IPS DF 6.9 (cell line): ENCODE measurements at regions not wholly inside any gene's neighbourhood (a gene's known extent, or its start where the extent isn't known, plus 50 kb on each side); places are given as distances from the start of the nearest gene placed in this dataset.

Source experiments
- DNase-seq: peaks from one replicate; pipeline ENCODE4 v3.0.0-alpha.2; 2013; ENCODE audit warnings: low read depth, low spot score
- H3K27ac ChIP-seq: one replicate; pipeline ENCODE4 v1.5.1; 2013; ENCODE audit warnings: low read length, control low read depth
- H3K27me3 ChIP-seq: 2 replicates; pipeline ENCODE4 v1.6.1; 2013; ENCODE audit warnings: mild to moderate bottlenecking, low read length; ENCODE audit not compliant: control insufficient read depth, insufficient read depth
- H3K36me3 ChIP-seq: 2 replicates; pipeline ENCODE4 v1.6.1; 2013; ENCODE audit warnings: low read length; ENCODE audit not compliant: control insufficient read depth, insufficient read depth
- H3K4me1 ChIP-seq: 2 replicates; pipeline ENCODE4 v1.6.1; 2013; ENCODE audit warnings: low read length; ENCODE audit not compliant: control insufficient read depth, insufficient read depth
- H3K4me3 ChIP-seq: 2 replicates; pipeline ENCODE4 v1.5.1; 2013; ENCODE audit warnings: mild to moderate bottlenecking, low read length
- H3K9me3 ChIP-seq: 2 replicates; pipeline ENCODE4 v1.6.1; 2013; ENCODE audit warnings: low read length, inconsistent platforms; ENCODE audit not compliant: control insufficient read depth, insufficient read depth
- WGBS: extraction: QIAGEN DNeasy Blood & Tissue Kit; methylation state at CpG from one replicate; pipeline ENCODE4 v1.1.7; 2013; ENCODE audit warnings: mixed read lengths, missing lambda C conversion rate; ENCODE audit not compliant: insufficient read length, insufficient coverage; 5-methylcytosine and 5-hydroxymethylcytosine counted together

GRCh38 chr3:124091716-124092115 lies 99.8 kb upstream of the ROPN1 start:
- Histone ChIP-seq H3K4me3 (no peak overlapping the region), H3K27me3 (no peaks in the 10 kb centered on the region), H3K9me3 (no peaks in the 10 kb centered on the region), H3K4me1 (no peaks in the 10 kb centered on the region), H3K36me3 (no peaks in the 10 kb centered on the region), H3K27ac (no peak overlapping the region)
- no peak for DNase-seq
- no CpG with 5 or more reads among the region's 1 CpG for WGBS

GRCh38 chr3:124092811-124093210 lies 100.9 kb upstream of the ROPN1 start:
- no peaks in the 10 kb centered on the region for H3K27me3 ChIP-seq
- no peak for DNase-seq
- WGBS, result no CpG with 5 or more reads among the region's 8 CpGs

GRCh38 chr3:124094496-124094895 lies 102.6 kb upstream of the ROPN1 start:
- no peak overlapping the region for H3K4me3 ChIP-seq
- no peak overlapping the region for H3K27ac ChIP-seq
- WGBS, result no CpG with 5 or more reads among the region's 20 CpGs
- H3K27me3 ChIP-seq, result no peaks in the 10 kb centered on the region
- no peak for DNase-seq
- H3K4me1 ChIP-seq, result no peaks in the 10 kb centered on the region
- H3K9me3 ChIP-seq, result no peaks in the 10 kb centered on the region
- H3K36me3 ChIP-seq, result no peaks in the 10 kb centered on the region

More at GRCh38 chr3:124092811-124093210, 100.9 kb upstream of the ROPN1 start:
- Histone ChIP-seq H3K4me1 (no peaks in the 10 kb centered on the region), H3K36me3 (no peaks in the 10 kb centered on the region), H3K9me3 (no peaks in the 10 kb centered on the region), H3K4me3 (no peak overlapping the region), H3K27ac (no peak overlapping the region)

- no peaks in the 10 kb centered on the region for H3K36me3 ChIP-seq
- no peaks in the 10 kb centered on the region for H3K4me1 ChIP-seq
- H3K27ac ChIP-seq, result no peak overlapping the region
- no peaks in the 10 kb centered on the region for H3K27me3 ChIP-seq
- H3K9me3 ChIP-seq, result no peaks in the 10 kb centered on the region
- no CpG with 5 or more reads among the region's 5 CpGs for WGBS
- no peak overlapping the region for H3K4me3 ChIP-seq
- DNase-seq, result no peak
Observed at GRCh38 chr3:124097362-124098131, 105.6 kb upstream of the ROPN1 start.

DNA sequence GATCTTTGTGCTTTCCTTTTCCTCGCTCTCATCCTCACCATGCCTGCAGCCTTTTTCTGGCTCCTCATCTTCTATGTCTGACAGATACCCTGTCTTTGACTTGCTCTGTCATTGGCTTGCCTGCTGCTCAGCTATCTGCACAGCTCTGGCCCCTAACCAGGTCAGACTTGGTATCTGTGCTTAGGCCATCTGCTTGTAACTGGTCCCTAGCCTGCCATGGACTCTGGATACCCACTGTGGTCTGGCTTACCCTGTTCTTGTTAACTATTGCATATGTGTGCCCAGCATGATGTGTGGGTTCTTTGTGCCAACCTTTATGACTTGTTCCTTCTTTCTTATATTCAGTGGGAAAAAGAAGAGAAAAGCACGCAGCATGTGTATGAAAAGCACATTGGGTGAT lies 109.7 kb upstream of the ROPN1 start:
- H3K27ac ChIP-seq, result no peak overlapping the region
- WGBS, result no CpG with 5 or more reads among the region's 2 CpGs

DNA sequence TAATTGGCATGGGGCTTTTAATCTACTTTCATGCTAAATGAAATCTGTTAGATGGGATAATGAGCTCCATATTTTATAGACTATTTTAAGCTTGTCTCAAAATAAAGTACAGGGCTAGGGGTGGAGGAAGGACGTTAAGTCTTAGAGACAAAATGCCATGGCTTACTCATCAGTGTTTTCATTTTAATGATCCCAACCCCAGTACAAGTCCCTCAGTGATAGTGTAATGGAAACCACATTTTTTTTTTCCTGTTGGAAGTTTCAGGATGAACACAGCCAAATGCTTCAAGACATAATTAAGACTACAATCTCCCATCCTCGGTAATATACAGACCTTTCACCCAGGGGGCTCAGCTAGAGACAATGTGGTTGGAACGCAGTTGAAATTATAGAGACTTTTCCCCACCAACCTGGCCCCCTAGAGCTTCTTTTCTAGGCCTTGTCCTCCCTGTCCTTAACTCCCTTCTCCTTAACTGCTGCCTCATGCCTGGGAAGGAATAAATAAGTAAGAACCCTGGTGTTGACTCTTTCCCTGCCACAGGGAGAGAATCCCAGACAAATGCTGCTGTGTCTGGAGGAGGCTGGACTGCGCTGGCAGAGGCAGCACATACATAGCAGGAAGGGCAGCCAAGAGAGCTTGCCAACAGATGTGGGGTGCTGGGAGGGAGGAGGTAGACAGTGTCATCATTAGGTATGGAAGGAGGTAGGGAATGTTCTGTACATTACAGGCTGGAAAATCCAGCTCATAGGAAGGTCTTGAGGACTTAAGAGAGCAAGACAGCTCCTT lies 115.4 kb upstream of the ROPN1 start:
- no CpG with 5 or more reads among the region's 4 CpGs for WGBS
- Histone ChIP-seq H3K36me3 (no peaks in the 10 kb centered on the region), H3K9me3 (no peaks in the 10 kb centered on the region), H3K4me3 (no peak overlapping the region), H3K27ac (no peak overlapping the region), H3K27me3 (no peaks in the 10 kb centered on the region), H3K4me1 (no peaks in the 10 kb centered on the region)
- no peak for DNase-seq

More for the DNA sequence above, 109.7 kb upstream of the ROPN1 start:
- Histone ChIP-seq H3K4me3 (no peak overlapping the region), H3K36me3 (no peaks in the 10 kb centered on the region), H3K27me3 (no peaks in the 10 kb centered on the region), H3K9me3 (no peaks in the 10 kb centered on the region), H3K4me1 (no peaks in the 10 kb centered on the region)
- no peak for DNase-seq

DNA sequence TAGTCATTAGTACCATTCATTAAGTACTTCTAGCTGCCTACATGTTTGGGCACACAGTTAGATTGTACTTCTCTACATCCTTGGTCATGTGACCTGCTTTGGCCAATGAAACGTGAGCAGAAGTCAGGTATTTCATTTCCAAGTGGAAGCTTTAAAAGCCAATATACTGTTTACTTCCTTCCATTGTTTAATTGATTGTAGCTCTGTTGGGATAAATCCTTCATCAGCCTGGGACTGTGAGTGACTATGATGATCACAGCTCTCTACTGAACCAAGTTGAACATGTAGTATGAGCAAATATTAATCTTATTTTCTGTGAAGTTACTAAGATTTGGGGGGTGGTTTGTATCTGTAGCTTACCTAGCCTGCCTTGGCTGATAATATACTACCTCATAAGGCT lies 116.5 kb upstream of the ROPN1 start:
- Histone ChIP-seq H3K36me3 (no peaks in the 10 kb centered on the region), H3K9me3 (no peaks in the 10 kb centered on the region), H3K4me3 (no peak overlapping the region), H3K27ac (no peak overlapping the region), H3K4me1 (no peaks in the 10 kb centered on the region), H3K27me3 (no peaks in the 10 kb centered on the region)
- no peak for DNase-seq
- WGBS, result no CpG with 5 or more reads among the region's 1 CpG

DNA sequence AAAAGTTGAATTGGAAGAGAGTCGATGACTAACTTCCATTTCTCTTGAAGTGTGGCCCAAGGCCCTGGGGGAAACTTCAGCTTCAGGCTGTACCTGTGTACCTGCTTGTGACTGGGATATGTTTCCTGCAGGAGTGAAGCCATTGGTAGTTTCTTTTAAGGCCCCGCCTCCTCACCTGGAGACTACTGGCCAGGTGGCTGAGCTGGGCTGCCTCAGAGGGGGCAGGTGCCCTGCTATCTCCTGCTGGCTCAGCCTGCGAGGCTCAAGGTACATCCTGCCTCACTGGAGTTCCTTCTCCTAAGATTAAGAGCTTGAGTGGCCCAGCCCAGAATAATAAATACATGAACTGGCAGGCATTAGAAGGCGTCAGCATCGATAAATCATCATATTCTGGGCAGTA lies 121.6 kb upstream of the ROPN1 start:
- H3K27ac ChIP-seq, result no peak overlapping the region
- H3K36me3 ChIP-seq, result no peaks in the 10 kb centered on the region
- DNase-seq, result no peak
- H3K4me1 ChIP-seq, result no peaks in the 10 kb centered on the region
- H3K4me3 ChIP-seq, result no peak overlapping the region
- H3K9me3 ChIP-seq, result no peaks in the 10 kb centered on the region
- no peaks in the 10 kb centered on the region for H3K27me3 ChIP-seq
- WGBS, result no CpG with 5 or more reads among the region's 5 CpGs

DNA sequence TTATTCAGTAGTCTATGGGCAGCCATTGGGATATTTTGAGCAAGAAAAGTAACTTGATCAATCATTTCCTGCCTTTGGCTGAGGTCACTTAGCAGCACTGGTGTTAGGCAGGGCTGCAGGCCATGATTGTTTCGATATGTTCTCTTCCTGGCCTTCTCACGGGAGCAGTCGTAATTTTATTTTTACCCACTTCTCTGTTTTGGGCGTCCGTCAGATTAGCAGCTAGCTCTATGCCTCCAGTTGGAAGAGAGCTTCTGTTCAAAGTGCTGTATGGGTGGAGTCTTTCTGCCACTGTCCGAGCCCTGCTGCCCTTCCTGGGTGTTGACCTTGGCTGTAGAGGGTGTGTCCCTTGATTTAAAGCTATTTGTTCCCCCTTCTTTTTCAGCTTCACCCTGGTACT lies 123.4 kb upstream of the ROPN1 start:
- WGBS, result no CpG with 5 or more reads among the region's 6 CpGs
- Histone ChIP-seq H3K4me3 (no peak overlapping the region), H3K4me1 (no peaks in the 10 kb centered on the region), H3K27me3 (no peaks in the 10 kb centered on the region), H3K9me3 (no peaks in the 10 kb centered on the region), H3K27ac (no peak overlapping the region), H3K36me3 (no peaks in the 10 kb centered on the region)
- DNase-seq, result no peak

- Histone ChIP-seq H3K4me1 (no peaks in the 10 kb centered on the region), H3K27ac (no peak overlapping the region), H3K4me3 (no peak overlapping the region), H3K9me3 (no peaks in the 10 kb centered on the region), H3K27me3 (no peaks in the 10 kb centered on the region), H3K36me3 (no peaks in the 10 kb centered on the region)
- no CpG with 5 or more reads among the region's 1 CpG for WGBS
- DNase-seq, result no peak
Observed at GRCh38 chr3:124115956-124116355, 124.0 kb upstream of the ROPN1 start.
